ENCODE measurements at regions not wholly inside any gene's neighbourhood (a gene's known extent, or its start where the extent isn't known, plus 50 kb on each side); places are given as distances from the start of the nearest gene placed in this dataset.

DNA sequence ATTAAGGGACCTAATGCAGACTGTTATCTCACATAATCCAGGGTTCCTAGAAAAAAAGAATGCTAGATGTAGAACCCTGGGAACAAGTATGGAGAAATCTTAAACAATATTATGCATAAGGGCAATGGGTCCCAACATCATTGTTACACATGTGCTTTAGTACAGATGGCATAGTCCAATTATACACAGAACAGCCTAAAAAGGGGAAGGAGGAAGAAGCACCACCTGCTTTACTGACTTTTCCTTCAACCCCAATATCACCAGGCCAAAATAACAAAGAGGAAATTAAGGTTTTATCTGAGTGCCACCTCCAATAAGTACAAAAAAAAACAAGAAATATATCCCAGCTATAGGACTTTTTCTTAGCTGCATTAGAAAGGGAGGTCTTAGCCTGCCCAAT lies 211.9 kb downstream of the RPS4Y2 start:
- DNase-seq = no peak

DNA sequence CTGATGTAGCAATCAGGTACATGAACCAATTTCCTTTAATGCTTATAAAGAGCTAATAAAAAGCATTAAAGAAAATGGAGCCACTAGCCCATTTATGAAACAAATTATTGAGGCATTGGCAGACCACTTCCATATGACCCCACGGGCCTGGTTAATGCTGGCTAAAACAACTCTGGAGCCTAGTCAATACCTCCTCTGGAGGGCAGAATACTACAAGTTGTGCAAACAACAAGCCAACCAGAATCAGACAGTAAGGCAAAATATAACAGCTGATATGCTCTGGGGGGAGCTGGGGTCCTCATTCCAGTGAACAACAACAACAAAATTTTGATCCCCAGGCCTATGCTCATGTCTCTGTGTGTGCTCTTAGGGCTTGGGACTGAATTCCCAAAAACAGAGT lies 212.3 kb downstream of the RPS4Y2 start:
- Histone ChIP-seq H3K4me3 (no peak overlapping the region), H3K4me1 (no peaks in the 10 kb centered on the region), H3K27ac (no peak overlapping the region), H3K36me3 (no peaks in the 10 kb centered on the region), H3K9me3 (no peaks in the 10 kb centered on the region), H3K27me3 (no peaks in the 10 kb centered on the region)
- DNase-seq (no peak), ATAC-seq (no peak)
- intact Hi-C loops (cut with DNase I; ENCODE audit: low total_unique reads) = no loop called here
- in situ Hi-C loops (cut with MboI; ENCODE audit: low sequenced_read_pairs in 4 of 4) = no loop called here
- TF ChIP-seq, protein P1, sequence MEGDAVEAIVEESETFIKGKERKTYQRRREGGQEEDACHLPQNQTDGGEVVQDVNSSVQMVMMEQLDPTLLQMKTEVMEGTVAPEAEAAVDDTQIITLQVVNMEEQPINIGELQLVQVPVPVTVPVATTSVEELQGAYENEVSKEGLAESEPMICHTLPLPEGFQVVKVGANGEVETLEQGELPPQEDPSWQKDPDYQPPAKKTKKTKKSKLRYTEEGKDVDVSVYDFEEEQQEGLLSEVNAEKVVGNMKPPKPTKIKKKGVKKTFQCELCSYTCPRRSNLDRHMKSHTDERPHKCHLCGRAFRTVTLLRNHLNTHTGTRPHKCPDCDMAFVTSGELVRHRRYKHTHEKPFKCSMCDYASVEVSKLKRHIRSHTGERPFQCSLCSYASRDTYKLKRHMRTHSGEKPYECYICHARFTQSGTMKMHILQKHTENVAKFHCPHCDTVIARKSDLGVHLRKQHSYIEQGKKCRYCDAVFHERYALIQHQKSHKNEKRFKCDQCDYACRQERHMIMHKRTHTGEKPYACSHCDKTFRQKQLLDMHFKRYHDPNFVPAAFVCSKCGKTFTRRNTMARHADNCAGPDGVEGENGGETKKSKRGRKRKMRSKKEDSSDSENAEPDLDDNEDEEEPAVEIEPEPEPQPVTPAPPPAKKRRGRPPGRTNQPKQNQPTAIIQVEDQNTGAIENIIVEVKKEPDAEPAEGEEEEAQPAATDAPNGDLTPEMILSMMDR (IDR thresholded peaks at IDR 0.05 in 4 of 5, conservative IDR thresholded peaks at IDR 0.05 in 1 of 5) = no peak
- TF ChIP-seq POLR2A (IDR thresholded peaks at IDR 0.05) = no peak

More for the DNA sequence above, 211.9 kb downstream of the RPS4Y2 start:
- intact Hi-C loops (cut with DNase I; ENCODE audit: low total_unique reads) = no loop called here
- no peak for ATAC-seq
- Histone ChIP-seq H3K27me3 (no peaks in the 10 kb centered on the region), H3K9me3 (no peaks in the 10 kb centered on the region), H3K27ac (no peak overlapping the region), H3K4me3 (no peak overlapping the region), H3K36me3 (no peaks in the 10 kb centered on the region), H3K4me1 (no peaks in the 10 kb centered on the region)
- TF ChIP-seq, protein P1 (IDR thresholded peaks at IDR 0.05 in 4 of 5, conservative IDR thresholded peaks at IDR 0.05 in 1 of 5) = no peak
- no peak for TF ChIP-seq POLR2A (IDR thresholded peaks at IDR 0.05)
- in situ Hi-C loops (cut with MboI; ENCODE audit: low sequenced_read_pairs in 4 of 4) = no loop called here

DNA sequence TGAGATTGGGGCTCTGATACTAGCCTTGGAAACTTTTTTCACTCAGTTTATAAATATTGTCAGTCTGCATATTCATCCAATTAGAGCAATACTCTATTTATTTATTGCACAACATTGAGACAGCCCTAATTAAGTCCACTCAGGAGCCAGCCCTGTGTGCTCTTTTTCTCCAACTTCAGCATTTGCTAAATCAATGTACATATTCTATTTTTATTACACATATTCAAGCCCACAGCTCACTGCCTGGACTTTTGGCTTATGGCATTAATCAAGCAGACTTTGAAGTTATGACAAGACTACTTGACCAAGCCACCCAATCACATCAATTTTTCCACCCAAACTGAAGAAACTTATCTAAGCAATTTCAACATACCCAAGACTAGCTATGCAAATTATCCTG lies 215.5 kb downstream of the RPS4Y2 start:
- in situ Hi-C loops (cut with MboI; ENCODE audit: low sequenced_read_pairs in 4 of 4) = no loop called here

DNA sequence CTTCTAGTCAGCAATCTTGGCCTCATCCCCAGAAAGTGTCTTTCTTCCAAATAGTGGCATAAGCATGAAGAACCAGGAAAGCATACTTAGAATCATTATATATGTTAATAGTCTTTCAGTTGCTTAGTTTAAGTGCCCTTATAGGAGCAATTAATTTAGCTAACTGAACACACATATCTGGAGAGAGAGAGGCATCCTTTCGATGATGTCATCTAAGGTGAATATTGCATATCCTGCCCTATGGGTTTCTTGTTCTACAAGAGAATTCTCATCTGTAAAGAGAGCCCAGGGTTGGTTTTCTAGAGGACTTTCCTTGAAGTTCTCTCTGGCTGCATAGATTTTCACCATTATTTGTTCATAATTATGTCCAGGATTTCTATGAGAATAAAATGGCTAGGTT lies 230.1 kb downstream of the RPS4Y2 start:
- TF ChIP-seq, protein P1 (IDR thresholded peaks at IDR 0.05 in 4 of 5, conservative IDR thresholded peaks at IDR 0.05 in 1 of 5) = no peak
- TF ChIP-seq POLR2A (IDR thresholded peaks at IDR 0.05) = no peak
- no peaks in the 10 kb centered on the region for H3K4me1 ChIP-seq
- H3K4me3 ChIP-seq = no peak overlapping the region
- intact Hi-C loops (cut with DNase I; ENCODE audit: low total_unique reads) = no loop called here
- H3K27ac ChIP-seq = no peak overlapping the region
- no peaks in the 10 kb centered on the region for H3K27me3 ChIP-seq
- DNase-seq (no peak), ATAC-seq (no peak)
- no peaks in the 10 kb centered on the region for H3K9me3 ChIP-seq
- in situ Hi-C loops (cut with MboI; ENCODE audit: low sequenced_read_pairs in 4 of 4) = no loop called here
- H3K36me3 ChIP-seq = no peaks in the 10 kb centered on the region

More for the DNA sequence above, 215.5 kb downstream of the RPS4Y2 start:
- intact Hi-C loops (cut with DNase I; ENCODE audit: low total_unique reads) = no loop called here
- no peak for ATAC-seq
- TF ChIP-seq POLR2A (IDR thresholded peaks at IDR 0.05) = no peak
- TF ChIP-seq, protein P1 (IDR thresholded peaks at IDR 0.05 in 4 of 5, conservative IDR thresholded peaks at IDR 0.05 in 1 of 5) = no peak
- Histone ChIP-seq H3K4me3 (no peak overlapping the region), H3K36me3 (no peaks in the 10 kb centered on the region), H3K9me3 (no peaks in the 10 kb centered on the region), H3K27ac (no peak overlapping the region), H3K27me3 (no peaks in the 10 kb centered on the region), H3K4me1 (no peaks in the 10 kb centered on the region)
- no peak for DNase-seq

DNA sequence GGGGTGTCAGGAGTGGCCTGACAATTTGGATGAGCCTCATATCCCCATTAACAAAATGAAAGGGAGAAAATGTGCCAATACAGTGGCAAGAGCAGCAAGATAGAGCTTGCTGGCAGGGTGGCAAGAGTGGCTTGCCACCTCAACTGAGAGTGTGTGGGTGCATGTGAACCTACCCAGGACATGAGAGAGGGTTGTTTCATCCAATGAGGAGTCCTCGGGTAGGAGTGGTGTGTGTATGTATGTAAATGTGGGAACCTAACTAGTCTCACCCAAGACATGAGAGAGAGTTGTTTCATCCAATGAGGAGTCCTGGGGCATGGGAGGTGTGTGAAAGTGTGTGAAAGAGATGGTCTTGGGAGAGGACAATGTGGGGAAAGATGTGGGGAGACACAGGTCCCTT lies 234.2 kb downstream of the RPS4Y2 start:
- no peak overlapping the region for H3K27ac ChIP-seq
- no peaks in the 10 kb centered on the region for H3K36me3 ChIP-seq
- in situ Hi-C loops (cut with MboI; ENCODE audit: low sequenced_read_pairs in 4 of 4) (no loop called here), intact Hi-C loops (cut with DNase I; ENCODE audit: low total_unique reads) (no loop called here)
- H3K27me3 ChIP-seq = no peaks in the 10 kb centered on the region
- no peak for TF ChIP-seq POLR2A (IDR thresholded peaks at IDR 0.05)
- TF ChIP-seq, protein P1 (IDR thresholded peaks at IDR 0.05 in 4 of 5, conservative IDR thresholded peaks at IDR 0.05 in 1 of 5) = no peak
- DNase-seq (no peak), ATAC-seq (no peak)
- no peaks in the 10 kb centered on the region for H3K4me1 ChIP-seq
- no peaks in the 10 kb centered on the region for H3K9me3 ChIP-seq
- no peak overlapping the region for H3K4me3 ChIP-seq
